Large intestine (tissue), 3 donors: ENCODE measurements at regions not wholly inside any gene's neighbourhood (a gene's known extent, or its start where the extent isn't known, plus 50 kb on each side); places are given as distances from the start of the nearest gene placed in this dataset.

Experiments
- DNase-seq, 2 donors: peaks; one replicate each; pipeline versions ENCODE4 v3.0.0 to v3.0.0-alpha.2; 2013
- H3K27ac ChIP-seq: one replicate; pipeline ENCODE4 v1.5.1; 2013; ENCODE audit warnings: low read length
- H3K27me3 ChIP-seq: 2 replicates; pipeline ENCODE4 v1.6.1; 2013; ENCODE audit warnings: low read length; ENCODE audit not compliant: control insufficient read depth, insufficient read depth
- H3K36me3 ChIP-seq: 2 replicates; pipeline ENCODE4 v1.6.1; 2013; ENCODE audit warnings: low read length; ENCODE audit not compliant: control insufficient read depth, insufficient read depth
- H3K4me1 ChIP-seq: one replicate; pipeline ENCODE4 v1.6.1; 2013; ENCODE audit warnings: low read length; ENCODE audit not compliant: control insufficient read depth, insufficient read depth
- H3K4me3 ChIP-seq: one replicate; pipeline ENCODE4 v1.5.1; 2013; ENCODE audit warnings: low read length
- H3K9me3 ChIP-seq: one replicate; pipeline ENCODE4 v1.6.1; 2013; ENCODE audit warnings: mild to moderate bottlenecking, low read depth, low read length, moderate library complexity; ENCODE audit not compliant: control insufficient read depth
- WGBS: methylation state at CpG from one replicate; pipeline ENCODE4 v1.1.5; 2013; ENCODE audit warnings: low lambda C conversion rate; ENCODE audit not compliant: insufficient coverage; 5-methylcytosine and 5-hydroxymethylcytosine counted together

DNA sequence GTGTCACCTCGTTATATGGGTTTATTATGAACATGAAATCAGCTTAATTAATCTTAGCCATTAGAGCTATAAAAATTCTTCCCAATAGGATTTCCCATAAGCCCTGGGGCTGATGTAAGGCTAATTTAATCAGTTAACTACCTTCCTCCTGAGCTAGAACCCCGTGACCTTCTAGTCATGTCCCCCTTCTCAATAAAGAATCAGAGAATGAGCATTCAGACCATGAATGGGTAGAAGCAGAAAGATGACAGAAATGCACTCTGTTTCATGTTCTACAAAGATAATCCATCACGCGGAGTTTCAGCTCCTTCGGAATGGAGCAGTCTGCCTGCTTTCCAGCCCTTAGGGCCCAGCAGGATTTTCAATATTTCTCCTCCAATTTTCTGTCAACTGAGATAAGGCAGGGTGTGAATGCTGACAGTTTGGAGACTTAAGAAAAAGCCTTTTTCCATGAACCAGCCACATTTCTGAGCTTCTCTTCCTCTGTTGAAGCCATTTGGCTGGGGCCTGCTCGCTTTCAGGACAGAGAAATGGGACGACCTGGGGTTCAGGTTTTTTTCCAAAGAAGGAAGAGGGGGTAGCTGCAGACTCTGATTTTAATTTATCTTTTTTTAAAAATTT lies 211.0 kb downstream of the NEBL start:
- 91% methylated on average over 4 of the region's 7 CpGs for WGBS
- H3K4me1 ChIP-seq: no peaks in the 10 kb centered on the region
- H3K36me3 ChIP-seq: no peaks in the 10 kb centered on the region
- DNase-seq: no peak
- H3K27me3 ChIP-seq: no peaks in the 10 kb centered on the region
- no peak overlapping the region for H3K4me3 ChIP-seq
- no peak overlapping the region for H3K27ac ChIP-seq
- H3K9me3 ChIP-seq: no peaks in the 10 kb centered on the region

DNA sequence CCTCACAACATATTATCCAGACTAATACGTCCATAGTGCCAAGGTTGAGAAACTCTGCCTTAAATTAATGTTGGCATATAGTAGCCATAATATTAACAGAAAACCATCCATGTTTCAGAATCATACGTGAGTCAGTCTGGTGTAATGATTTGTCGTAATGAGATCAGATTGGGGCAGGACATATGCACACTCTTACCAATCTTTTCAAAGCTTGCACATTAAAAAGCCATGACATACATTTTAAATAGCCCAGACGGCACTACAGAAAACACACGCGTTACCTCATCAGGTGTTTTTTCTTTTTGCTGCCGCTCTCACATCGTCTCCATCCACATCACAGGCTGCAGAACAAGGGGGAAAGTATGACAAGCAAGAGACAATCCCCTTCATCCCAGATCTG lies 211.6 kb downstream of the NEBL start:
- no peak overlapping the region for H3K4me3 ChIP-seq
- WGBS: 96% methylated on average over 4 of the region's 8 CpGs

DNA sequence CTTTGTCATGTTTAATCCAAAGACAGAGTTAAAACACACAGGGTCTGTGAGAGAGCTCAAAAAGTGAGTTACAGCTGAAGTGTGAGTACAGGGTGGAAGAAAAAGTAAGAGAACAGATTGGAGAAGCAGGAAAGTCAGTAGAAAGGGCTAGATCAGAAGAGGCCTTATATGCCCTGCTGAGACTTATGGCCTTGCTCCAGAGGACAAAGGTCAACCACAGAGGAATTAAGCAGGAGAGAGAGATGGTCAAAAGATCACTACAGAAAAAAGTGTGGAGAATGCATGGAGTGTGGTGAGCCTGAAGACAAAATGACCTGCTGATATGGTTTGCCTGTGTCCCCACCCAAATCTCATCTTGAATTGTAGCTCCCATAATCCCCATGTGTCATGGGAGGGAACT lies 213.8 kb downstream of the NEBL start:
- no peak overlapping the region for H3K27ac ChIP-seq
- H3K36me3 ChIP-seq: no peaks in the 10 kb centered on the region
- H3K4me3 ChIP-seq: no peak overlapping the region
- no peaks in the 10 kb centered on the region for H3K9me3 ChIP-seq
- peak in 1 of 2 donors; percentile 31 for DNase-seq
- H3K27me3 ChIP-seq: no peaks in the 10 kb centered on the region
- H3K4me1 ChIP-seq: no peaks in the 10 kb centered on the region

More for the DNA sequence above, 211.6 kb downstream of the NEBL start:
- no peak for DNase-seq
- Histone ChIP-seq H3K27ac (no peak overlapping the region), H3K9me3 (no peaks in the 10 kb centered on the region), H3K4me1 (no peaks in the 10 kb centered on the region), H3K27me3 (no peaks in the 10 kb centered on the region), H3K36me3 (no peaks in the 10 kb centered on the region)

DNA sequence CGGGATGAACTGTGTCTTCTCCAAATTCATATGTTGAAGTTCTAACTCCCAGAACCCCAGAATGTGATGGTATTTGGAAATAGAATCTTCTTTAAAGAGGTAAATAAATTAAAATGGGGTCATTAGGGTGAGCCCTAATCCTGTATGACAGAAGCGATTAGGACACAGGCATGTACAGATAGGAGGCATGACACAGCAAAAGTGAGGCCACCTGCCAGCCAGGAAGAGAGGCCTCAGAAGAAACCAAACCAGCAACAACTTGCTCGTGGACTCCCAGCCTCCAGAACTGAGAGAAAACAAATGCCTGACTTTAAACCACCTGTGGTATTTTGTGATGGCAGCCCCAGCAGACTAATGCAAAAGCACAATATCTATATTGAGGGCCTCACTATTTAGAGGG lies 214.3 kb downstream of the NEBL start:
- H3K9me3 ChIP-seq: no peaks in the 10 kb centered on the region
- no peak overlapping the region for H3K27ac ChIP-seq
- H3K4me3 ChIP-seq: no peak overlapping the region
- H3K36me3 ChIP-seq: no peaks in the 10 kb centered on the region
- no peaks in the 10 kb centered on the region for H3K27me3 ChIP-seq
- no peaks in the 10 kb centered on the region for H3K4me1 ChIP-seq
- no peak for DNase-seq
- WGBS: no CpG with 5 or more reads among the region's 3 CpGs

DNA sequence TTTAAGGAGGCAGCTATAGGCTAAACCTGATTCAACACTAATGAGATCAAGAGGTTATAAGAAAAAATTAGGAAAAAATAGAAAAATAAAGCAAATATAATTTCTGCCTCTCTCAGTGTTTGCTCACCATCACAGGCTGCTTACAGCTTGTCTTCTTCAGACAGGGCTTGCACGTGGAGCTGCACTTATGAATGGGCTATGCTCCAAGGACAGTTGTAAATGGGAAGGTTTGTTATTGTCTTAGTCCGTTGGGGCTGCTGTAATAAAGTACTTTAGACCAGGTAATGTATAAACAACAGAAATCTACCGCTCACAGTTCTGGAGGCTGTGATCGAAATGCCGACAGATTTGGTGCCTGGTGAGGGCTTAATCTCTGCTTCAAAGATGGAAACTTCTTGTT lies 219.8 kb downstream of the NEBL start:
- WGBS: no CpG with 5 or more reads among the region's 5 CpGs
- DNase-seq: no peak

DNA sequence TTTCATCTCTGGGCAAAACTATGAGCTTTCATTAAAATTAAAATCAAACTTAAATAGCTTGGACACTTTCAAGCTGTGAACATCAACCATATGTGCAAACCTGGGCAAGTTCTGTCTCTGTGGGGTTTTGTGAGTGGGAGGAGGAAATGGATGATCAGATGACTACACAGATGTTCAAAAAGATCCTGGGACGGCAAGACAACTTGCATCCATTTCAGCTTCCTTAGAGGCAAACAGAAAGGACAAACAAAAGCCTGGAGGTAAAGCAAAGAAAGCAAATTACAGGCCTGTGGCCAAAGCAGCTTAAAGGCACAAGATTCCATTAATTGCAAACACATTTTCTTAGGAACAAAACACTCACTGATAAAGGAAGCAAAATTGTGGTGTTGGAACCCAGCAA lies 222.2 kb downstream of the NEBL start:
- DNase-seq: no peak
- no peaks in the 10 kb centered on the region for H3K36me3 ChIP-seq
- no peaks in the 10 kb centered on the region for H3K4me1 ChIP-seq
- H3K9me3 ChIP-seq: no peaks in the 10 kb centered on the region
- H3K27ac ChIP-seq: no peak overlapping the region
- no peaks in the 10 kb centered on the region for H3K27me3 ChIP-seq
- WGBS: no CpG with 5 or more reads among the region's 1 CpG
- H3K4me3 ChIP-seq: no peak overlapping the region

More for the DNA sequence above, 219.8 kb downstream of the NEBL start:
- Histone ChIP-seq H3K27ac (no peak overlapping the region), H3K9me3 (no peaks in the 10 kb centered on the region), H3K4me1 (no peaks in the 10 kb centered on the region), H3K4me3 (no peak overlapping the region), H3K27me3 (no peaks in the 10 kb centered on the region), H3K36me3 (no peaks in the 10 kb centered on the region)

DNA sequence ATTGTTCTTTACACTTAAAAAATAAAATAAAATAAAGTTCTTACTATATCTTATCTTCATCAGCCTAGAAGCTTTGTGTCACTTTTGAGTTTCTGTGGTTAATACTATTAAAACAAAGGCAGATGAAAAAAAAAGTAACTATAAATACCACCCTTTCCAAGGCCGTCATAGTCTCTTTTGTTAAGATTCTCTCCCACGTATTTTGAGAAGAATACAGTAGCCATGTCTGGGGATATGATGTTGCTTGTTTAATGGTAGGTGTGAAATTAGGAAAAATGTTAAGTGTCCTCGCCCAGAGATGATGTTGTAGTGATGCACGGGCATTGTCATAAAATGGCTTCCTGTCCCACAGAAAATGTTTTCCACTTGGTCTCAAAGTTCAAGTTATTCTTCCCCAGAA lies 223.9 kb downstream of the NEBL start:
- H3K27me3 ChIP-seq: no peaks in the 10 kb centered on the region
- 90% methylated on average over 2 of the region's 4 CpGs for WGBS
- no peaks in the 10 kb centered on the region for H3K9me3 ChIP-seq

DNA sequence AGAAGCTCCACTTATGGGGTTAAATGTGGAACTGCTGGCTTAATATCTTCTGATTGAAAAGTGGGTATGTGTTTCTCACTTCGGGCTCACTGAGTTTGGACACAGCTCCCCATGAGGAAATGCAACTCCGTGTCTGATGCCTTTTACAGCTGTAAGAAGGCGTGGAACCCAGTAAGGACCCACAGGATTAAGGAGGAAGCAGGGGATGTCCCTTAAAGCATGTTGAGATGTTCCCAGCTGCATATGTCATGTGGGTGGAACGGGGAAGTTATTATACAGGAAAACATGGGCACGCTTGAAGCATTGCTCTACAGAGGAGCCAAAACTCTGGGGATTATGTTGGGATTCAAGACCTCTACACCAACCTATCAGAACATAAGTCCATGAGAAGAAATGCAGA lies 224.4 kb downstream of the NEBL start:
- H3K27me3 ChIP-seq: no peaks in the 10 kb centered on the region
- 100% methylated on average over 1 of the region's 5 CpGs for WGBS

More for the DNA sequence above, 223.9 kb downstream of the NEBL start:
- Histone ChIP-seq H3K4me1 (no peaks in the 10 kb centered on the region), H3K27ac (no peak overlapping the region), H3K36me3 (no peaks in the 10 kb centered on the region), H3K4me3 (no peak overlapping the region)
- no peak for DNase-seq

DNA sequence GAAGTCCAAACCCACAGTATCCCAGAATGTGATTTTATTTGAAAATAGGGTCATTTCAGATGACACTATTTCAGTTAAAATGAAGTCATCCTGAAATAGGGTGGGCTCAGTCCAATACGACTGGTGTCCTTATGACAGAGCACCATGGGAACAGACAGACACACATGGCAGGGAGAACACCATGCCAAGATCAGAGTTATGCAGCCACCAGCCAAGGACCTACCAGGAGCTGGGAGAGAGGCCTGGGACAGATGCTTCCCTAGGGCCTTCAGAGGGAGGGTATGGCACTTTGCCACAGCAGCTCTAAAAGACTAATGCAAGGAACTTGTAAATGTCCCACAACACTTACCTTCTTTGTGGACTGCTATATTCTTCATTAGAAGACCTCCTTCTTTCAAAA lies 226.5 kb downstream of the NEBL start:
- Histone ChIP-seq H3K36me3 (no peaks in the 10 kb centered on the region), H3K4me1 (no peaks in the 10 kb centered on the region), H3K27ac (no peak overlapping the region), H3K9me3 (no peaks in the 10 kb centered on the region), H3K27me3 (no peaks in the 10 kb centered on the region), H3K4me3 (no peak overlapping the region)
- WGBS: no CpG with 5 or more reads among the region's 1 CpG
- no peak for DNase-seq

More for the DNA sequence above, 224.4 kb downstream of the NEBL start:
- H3K4me3 ChIP-seq: no peak overlapping the region
- H3K27ac ChIP-seq: no peak overlapping the region
- no peaks in the 10 kb centered on the region for H3K4me1 ChIP-seq
- DNase-seq: no peak
- no peaks in the 10 kb centered on the region for H3K36me3 ChIP-seq
- H3K9me3 ChIP-seq: no peaks in the 10 kb centered on the region

DNA sequence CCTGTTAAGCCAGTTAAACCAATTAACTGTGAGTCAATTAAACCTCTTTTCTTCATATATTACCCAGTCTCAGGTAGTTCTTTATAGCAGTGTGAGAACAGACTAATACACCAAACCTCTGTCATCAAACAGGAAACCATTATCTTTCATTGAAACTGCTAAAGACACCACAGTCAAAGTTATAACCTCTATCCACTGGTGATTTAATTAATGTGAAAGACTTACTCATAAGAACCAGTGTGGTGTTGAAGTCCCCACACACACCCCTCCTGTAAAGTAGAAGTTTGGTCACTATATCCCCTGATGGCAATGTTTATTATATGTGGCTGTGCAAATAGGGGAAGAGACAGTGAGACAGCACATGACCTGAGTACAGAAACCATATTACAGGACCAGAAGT lies 228.1 kb downstream of the NEBL start:
- no peaks in the 10 kb centered on the region for H3K4me1 ChIP-seq
- H3K27me3 ChIP-seq: no peaks in the 10 kb centered on the region
- no peak for DNase-seq
- no peaks in the 10 kb centered on the region for H3K36me3 ChIP-seq
- H3K4me3 ChIP-seq: no peak overlapping the region
- no peak overlapping the region for H3K27ac ChIP-seq
- H3K9me3 ChIP-seq: no peaks in the 10 kb centered on the region

DNA sequence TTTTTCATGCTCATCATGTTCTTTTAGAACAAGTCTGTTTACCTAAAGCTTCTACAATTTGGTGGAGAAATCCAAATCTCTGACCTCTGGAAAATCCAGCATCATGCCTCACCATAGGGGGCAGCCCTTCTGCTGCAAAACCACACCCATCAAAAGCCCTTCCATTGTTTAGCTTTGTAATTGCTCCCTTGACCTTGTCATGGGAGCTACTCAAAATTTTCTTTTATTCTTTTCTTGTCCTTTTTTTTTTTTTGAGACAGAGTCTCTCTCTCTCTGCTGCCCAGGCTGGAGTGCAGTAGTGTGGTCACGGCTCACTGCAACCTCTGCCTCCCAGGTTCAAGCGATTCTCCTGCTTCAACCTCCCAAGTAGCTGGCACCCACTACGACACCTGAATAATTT lies 234.4 kb downstream of the NEBL start:
- Histone ChIP-seq H3K36me3 (no peaks in the 10 kb centered on the region), H3K4me1 (no peaks in the 10 kb centered on the region), H3K9me3 (no peaks in the 10 kb centered on the region), H3K27ac (no peak overlapping the region), H3K4me3 (no peak overlapping the region), H3K27me3 (no peaks in the 10 kb centered on the region)
- DNase-seq: no peak
- WGBS: no CpG with 5 or more reads among the region's 3 CpGs
